GM21528 (cell line): ENCODE measurements at regions not wholly inside any gene's neighbourhood (a gene's known extent, or its start where the extent isn't known, plus 50 kb on each side); places are given as distances from the start of the nearest gene placed in this dataset.

Experiments
- ATAC-seq: cut with Tn5 transposase; IDR thresholded peaks from one replicate; pipeline ENCODE4 v1.9.1; 2021; ENCODE audit warnings: mild to moderate bottlenecking, moderate library complexity; ENCODE audit not compliant: unreplicated experiment, low FRiP score

DNA sequence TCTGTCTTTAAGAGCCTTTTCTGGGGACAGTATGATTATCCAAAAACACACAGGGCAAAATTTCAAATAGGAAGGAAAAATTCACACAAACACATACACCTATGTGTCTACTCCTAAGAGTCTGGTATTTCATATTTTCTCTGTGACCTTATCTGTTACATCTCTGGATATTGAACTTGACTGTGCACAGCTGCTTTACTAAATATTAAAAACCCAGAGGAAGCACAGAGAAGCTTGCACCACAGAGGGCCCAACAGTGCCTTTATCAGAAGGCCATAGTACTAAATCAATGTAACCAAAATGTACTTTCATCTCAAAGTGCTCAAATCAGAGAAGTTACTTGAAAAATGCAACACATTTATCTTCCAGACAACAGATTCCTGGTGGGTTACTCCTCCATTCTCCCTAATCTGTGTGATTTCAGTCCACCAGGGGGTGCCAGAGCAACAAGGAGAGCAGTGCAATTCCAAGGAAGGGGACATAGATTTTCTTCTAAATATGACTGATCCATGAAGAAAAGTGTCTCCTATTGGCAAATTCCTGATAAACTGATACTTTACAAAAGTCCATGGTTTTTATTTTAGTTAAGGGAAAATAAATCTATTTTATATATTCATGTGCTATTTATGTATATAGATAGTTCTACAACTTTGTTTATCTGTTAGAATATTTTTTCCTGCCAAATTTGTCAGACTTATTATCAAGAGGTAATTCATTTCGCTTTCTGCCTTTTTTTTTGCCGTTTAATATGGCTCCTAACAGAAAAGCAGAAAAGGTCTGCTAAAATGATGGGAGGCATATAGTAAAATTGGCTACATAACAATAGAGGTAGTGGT lies 617.6 kb downstream of the LRFN5 start:
- no peak for ATAC-seq

DNA sequence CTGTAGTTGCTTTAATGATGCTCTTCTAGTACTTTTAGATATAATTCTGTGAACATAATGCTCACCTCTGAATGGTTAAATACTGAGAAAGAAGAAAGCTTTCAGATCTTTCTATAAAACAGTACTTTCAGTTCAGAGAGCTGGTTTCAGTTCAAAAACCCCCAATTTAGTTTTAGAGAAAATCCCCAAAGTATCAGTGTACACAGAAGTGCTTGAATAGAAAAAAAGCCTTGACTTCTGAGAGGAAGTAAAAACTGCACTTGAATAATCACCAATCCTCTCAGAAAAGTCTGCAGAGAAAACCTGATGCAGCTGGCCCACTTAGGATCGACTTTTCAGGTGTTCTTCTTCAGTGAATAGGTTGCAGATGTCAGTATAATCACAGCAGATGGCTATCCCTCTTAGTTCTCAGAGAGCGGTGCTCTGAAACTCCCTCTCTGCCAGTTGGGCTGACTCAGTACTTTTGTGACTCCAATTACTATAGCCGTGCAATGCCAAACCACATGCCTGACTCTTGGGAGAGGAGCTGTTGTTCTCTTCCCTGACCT lies 616.3 kb downstream of the LRFN5 start:
- ATAC-seq, result peak; percentile 99

DNA sequence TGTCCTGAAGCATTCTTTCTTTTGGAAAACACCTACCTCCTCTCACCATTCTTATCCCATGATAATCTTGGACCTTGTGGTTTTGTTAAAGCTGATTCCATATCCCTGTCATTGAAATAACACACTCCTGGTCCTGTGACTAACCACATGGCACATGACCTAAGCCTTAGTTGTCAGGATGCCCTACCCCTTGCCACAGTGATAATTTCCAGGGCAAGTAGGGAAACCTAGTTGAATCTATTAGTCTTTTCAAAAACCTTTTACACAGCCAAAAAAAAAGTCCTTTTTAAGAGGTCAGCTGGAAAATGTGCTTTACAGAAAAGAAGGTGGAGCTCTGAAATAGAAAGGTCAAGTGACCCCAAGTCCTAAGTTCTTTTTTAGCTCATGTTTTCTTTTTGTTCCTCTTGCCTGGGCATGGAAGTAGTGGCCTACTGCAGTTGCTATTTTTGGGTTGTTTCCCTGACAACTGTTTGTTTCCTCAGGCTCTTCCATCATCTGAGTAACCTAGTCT lies 608.4 kb downstream of the LRFN5 start:
- no peak for ATAC-seq

DNA sequence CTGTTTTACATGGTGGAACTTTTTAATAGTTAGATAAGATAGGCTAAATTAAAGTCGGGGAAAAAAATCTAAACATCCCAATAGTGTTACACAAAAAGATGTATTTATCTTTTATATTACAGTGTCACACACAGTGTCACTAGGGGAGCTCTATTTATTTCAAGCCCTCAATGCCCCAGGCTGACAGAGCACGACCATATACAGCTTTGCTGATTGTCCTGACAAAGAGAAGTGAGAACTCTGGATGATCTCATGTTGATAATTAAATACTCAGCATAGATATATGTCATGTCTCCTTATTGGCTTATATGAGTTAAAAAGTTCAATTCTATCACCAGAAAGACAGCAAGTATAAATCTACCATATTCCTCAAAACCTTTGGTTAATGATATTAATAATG lies 594.3 kb downstream of the LRFN5 start:
- no peak for ATAC-seq

DNA sequence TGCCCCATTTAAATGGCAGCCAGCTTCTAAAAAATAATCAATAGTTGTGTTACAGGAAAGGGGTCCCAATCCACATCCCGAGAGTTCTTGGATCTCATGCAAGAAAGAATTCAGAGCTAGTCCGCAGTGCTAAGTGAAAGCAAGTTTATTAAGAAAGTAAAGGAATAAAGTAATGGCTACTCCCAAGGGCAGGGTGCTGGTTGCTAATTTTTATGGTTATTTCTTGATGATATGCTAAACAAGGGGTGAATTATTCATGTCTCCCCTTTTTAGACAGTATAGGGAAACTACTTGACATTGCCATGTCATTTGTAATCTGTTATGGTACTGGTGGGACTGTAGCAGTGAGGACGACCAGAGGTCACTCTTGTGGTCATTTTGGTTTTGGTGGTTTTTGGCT lies 591.3 kb downstream of the LRFN5 start:
- ATAC-seq, result no peak

DNA sequence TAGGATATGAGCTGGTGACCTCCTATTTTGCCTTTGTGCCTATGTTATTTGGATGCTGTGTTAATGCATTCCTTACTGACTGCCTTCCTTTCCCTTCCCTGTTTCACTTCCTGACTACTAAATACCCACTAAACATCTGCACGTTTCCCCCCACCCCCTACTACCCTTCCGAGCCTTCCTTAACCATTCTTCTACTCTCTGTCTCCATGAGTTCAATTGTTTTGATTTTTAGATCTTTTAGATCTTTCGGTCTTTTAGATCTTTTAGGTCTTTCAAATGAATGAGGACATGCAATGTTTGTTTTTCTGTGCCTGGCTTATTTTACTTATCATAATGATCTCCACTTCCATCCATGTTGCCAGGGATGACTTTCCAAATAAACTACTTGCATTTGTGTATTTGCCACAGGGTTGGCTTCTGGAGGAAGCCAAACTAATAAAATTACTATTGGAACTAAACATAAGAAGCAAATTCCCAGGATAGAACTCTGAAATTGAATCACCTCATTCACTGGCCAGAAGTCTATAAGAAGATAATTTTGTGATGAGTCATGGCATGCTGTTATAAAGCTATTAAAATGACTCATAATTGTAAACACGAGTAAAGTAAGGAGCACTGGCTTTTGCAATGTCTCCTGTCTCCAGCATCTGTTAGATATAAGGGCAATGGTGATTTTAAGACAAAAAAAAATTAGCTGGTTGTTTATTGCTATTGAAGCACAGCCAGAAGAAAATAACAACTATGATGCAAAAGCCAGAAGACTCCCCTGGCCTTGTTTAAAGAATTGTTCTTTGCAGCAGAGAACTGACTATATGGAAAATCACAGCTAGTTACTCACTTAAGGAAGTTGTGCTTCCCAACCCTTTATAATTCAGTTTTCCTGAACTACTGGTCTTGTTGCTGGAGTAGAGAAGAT lies 586.3 kb downstream of the LRFN5 start:
- ATAC-seq, result no peak

DNA sequence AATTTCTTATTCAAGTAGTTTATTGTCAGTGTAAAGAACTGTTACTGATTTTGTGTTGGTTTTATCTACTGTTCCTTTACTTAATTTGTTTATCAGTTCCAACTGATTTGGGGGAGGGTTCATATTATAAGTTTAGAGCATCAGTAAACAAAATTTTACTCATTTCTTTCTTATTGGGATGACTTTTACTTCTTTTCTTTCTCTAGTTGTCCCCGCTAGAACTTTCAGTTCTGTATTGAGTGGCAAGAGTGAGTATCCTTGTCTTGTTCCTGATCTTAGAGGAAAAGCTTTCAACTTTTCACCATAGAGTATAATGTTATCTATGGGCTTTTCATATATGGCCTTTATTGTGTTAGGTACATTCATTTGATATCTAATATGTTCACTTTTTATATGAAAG lies 584.1 kb downstream of the LRFN5 start:
- no peak for ATAC-seq

DNA sequence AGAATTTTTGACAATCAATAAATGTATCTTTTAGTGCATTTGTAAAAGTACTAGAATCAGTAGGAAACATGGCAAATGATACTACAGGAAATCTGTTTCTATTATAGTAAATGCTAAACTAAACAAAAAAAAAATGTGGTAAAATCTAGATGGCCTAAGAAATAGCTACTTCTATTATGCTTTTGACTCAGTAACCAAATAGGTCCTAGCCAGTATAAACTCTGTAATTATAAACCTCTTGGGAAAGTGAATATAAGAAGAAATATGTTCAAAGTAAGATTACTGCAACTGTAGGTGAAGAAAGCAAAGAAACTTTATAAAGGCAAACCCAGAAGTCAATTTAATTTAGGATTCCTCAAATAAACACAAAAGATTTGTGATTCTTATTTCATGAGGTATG lies 581.2 kb downstream of the LRFN5 start:
- no peak for ATAC-seq

DNA sequence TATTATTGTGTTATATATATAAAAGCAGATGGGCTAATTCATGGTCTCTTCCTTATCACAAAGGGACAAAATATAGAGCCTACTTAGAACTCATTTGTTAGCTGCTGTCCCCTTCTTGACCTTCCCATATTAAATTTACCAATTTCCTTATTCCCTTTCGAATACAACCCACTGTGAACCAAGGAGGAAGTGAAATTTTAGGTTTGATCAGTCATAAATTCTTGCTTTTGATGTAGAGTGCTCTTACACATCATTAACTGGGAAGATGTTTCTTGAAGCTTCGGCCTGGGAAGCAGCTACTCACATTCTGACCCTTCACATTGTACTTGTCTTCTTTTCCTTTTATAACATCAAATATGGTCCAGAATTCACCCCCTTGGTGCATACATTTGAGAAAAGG lies 579.0 kb downstream of the LRFN5 start:
- no peak for ATAC-seq

DNA sequence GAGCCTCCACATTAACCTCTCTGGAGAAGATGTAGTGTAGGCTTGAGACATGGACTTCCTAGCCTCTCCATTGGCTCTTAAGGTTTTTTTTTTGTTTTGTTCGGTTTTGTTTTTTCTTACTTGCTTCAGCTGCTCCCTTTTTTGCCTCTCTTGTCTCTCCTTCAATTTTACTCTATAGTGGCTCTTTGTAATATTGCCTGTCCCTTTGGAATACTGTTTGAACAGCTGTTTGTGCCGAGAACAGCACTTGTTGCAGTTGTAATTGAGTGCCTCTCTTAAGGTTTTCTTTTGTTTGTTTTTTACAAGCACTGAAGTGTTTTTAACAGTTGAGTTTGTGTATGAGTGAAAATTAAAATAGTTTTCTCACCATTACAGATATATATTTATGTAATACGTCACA lies 567.7 kb downstream of the LRFN5 start:
- no peak for ATAC-seq

DNA sequence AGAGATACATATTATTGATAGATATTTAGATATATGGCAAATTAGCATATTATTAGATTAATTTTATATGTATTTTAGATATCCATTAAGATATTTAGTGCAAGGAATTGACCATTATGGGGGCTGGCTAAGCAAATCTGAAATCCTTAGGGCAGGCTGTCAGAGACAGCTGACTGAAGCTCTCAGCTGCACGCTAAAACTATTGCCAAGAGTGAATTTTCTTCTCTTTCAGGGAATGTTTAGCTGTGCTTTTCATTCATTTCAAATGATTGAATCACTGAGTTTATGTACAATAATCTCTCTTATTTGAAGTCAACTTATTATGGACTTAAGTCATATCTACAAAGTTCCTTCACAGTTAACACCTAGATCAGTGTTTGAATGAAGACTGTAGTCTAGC lies 566.5 kb downstream of the LRFN5 start:
- ATAC-seq, result no peak

DNA sequence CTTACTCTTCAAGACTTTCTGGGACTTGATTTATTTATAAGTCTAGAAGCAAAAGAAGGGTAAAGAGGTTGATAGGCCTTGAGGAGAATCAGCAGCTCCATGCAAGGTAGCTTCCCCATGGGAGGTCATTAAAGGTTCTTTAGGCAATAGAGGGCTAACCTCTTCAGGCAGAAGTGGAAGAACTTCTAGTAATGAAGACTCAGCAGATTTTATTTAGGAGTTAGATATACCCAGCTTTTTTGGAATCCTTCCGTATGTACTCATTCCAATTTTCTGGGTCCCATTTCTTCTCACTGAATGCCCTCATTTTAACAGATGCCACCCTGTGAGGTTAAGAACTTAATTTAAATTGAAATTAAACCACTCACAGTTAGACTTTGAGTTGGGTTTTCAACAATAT lies 565.6 kb downstream of the LRFN5 start:
- ATAC-seq, result no peak

DNA sequence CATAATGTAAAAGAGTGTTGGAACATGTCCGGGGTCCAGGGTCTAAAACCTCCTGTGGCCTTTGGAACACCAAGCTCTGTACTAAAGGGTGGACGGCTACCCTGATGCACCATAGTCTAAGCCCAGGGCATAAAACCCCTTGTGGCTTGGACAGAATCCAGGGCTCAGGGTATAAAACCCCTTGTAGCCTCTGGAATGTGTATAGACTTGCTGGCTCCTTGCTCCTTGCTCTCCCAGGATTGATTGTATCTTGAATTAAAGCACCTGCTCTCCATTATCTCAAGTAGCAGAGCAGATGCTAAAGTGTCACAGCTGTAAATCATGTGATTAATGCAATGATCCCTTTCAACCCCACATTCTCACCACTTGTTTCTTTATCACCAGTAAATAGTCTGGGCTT lies 556.5 kb downstream of the LRFN5 start:
- ATAC-seq, result no peak

DNA sequence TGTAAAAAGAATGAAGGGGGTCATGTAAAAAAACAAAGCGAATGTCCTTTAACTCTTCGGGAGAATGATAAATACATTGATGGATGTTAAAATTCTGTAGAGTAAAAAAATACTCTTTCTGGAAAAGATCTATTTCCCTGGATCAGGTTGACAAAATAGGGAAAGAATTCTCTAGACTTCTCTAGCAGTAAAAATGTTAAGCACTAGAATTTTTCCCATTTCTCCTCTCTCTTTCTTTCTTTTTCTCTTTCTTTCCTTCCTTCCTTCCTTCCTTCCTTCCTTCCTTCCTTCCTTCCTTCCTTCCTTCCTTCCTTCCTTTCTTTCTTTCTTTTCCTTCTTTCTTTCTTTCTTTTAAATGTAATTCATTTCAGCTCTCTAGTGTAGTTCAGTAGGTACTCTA lies 552.5 kb downstream of the LRFN5 start:
- no peak for ATAC-seq

DNA sequence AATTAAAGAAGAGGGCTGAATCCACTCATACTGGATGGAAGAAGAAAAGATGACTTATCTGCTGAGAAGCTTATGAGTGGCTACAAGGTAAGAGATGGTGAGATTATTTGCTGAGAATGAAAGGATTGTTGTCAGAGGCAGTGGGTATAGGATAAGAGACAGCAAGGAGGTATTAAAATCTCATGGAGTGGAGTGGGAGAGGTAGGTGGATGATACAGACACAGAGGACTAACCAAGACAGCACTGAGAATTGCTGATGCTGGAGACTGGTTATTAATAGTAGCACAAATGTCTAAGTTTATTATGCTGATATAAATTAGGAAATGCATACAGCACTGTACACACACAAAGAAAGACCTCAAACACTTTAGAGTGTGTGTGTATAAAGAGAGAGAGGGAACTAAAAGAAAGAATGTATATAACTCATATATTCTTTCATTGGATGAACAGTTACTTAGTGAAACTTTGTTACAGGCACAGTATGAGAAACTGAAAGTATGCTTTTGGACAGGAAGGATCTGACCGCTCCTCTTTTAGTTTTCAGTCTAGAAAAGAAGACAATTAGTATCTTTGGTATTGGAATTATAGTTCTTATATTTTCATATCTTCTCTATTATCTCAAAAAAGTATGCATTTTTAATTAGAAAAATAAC lies 543.1 kb downstream of the LRFN5 start:
- peak; percentile 94 for ATAC-seq

DNA sequence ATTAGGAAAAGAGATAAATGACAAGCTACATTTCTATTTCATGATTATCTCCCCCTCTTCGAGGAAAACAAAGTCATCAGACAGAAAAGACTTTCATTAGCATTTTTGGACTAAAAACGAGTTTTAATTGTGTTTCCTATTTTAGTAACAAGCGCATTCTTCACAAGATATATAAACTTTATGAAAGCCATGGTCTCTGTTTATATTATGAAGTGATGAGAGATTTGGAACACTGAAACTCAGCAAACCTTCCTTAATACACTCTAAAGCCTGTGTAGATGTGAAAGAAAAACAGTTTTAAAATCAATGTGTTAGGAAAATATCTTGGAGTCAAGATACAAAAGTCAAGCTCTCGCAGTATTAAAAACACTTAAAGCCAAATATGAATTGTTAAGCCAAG lies 539.1 kb downstream of the LRFN5 start:
- ATAC-seq, result no peak

DNA sequence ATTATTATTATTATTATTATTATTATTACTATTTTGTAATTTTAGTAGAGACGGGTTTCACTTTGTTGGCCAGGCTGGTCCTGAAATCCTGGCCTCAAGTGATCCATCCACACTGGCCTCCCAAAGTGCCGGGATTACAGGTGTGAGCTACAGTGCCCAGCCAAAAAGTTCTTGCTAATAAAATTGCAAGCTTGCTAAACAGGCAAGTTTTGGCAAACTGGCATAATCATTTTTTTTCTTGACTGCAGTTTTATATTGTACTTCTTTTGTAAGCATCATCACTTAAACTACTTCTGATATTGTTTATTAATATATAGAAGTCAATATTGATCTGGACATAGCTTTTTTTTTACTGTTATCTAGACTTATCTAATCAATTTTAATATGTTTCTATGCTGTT lies 536.4 kb downstream of the LRFN5 start:
- no peak for ATAC-seq

DNA sequence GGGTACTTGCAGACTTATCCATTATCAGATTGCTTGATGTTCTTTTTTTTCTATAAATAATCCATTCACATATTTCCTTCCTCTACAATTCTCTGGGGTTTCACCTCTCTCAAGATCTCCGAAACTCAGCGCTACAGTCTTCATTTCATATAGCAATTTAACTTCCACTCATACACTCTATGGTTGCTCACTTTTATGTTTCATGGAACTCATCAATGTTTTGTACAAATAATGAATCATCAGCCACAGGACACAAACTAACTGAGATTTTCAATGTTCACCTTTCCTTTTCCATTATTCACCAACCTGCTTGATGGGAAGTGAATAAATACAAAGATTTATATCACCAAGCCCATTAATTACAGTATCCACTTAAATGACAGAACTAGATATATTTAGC lies 534.7 kb downstream of the LRFN5 start:
- ATAC-seq, result no peak

DNA sequence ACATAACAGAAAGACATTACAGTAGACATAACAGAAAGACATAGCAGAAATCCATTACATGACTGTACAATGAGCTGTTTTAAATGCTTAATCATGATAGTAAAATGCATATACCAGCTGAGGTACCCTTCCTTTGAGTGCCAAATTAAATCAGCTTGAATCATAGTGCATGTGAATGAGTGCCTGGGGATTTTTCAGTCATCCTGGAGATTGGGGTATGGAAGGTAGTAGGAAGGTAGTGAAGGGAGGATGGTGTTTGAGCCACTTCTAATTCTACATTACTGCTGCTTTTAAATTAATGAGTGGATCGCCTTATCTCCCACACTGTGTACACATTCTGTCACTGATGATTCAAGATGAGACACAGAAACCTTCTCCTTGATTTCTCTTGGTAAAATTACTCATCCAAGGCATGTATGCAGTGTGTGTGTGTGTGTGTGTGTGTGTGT lies 534.2 kb downstream of the LRFN5 start:
- ATAC-seq, result no peak

DNA sequence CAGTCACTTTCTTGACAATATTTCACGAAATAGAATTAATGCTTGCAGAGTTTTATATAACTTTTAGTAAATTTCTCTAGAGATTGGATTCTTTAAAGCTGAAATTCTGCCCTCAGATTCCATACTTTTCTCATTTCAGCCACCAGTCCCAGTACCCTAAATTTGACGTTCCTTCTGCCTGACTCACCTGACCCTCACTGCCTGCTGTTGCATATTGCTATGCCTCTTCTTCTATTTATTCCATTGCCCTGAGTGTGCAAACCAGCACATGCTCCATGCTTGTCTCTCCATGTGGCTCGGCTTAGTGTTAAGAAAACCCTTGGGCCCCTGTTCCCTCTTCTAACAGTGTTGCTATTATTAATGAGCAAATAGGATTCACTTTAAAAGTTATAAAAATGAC lies 533.3 kb downstream of the LRFN5 start:
- no peak for ATAC-seq

DNA sequence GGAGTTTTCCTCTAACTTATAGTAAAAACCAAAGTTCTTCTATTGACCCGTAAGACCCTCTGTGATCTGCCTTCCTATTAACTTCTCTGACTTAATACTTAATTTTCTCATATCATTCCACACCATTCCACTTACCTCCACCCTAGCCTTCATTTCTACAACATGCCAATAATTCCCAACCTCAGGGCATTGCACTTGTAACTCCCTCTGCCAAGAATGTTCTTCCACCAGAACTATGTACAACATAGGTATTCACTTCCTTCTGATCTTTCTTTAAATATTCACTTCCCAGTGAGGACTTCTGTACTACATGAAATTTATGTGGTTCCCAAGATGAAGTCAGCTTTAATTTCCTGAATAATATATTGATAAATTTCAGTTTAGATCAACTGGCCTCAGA lies 531.7 kb downstream of the LRFN5 start:
- ATAC-seq, result no peak
